ENCODE measurements at regions not wholly inside any gene's neighbourhood (a gene's known extent, or its start where the extent isn't known, plus 50 kb on each side); places are given as distances from the start of the nearest gene placed in this dataset.

DNA sequence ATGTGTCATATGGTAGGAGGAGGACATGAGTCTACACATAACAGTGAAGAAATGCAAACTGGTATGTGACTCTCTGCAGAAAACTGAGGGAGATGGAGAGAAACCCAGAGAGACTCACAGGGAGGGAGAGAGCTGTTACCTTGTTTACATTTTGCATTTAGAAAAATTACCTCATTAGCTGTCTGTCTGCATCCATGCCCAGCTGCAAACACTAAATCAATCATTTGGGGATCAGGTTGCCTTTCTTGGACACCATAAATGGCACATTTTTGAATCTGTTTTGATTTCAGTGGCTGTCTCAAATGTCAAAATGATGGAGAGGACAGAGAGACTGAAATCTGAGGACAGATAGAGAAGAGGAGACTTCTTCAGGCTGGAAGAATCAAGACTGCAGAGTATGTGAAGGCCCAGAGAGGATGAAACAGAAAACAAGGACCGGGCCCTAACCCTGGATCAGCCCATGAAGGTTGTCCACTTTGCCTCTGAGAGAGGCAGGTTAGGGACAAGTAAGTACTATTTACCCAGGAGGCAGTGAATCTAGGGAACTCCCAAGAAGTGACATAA is 92.2 kb downstream of the UNC5CL start:
- DNase-seq (ENCODE audit: low spot score) = no peak

DNA sequence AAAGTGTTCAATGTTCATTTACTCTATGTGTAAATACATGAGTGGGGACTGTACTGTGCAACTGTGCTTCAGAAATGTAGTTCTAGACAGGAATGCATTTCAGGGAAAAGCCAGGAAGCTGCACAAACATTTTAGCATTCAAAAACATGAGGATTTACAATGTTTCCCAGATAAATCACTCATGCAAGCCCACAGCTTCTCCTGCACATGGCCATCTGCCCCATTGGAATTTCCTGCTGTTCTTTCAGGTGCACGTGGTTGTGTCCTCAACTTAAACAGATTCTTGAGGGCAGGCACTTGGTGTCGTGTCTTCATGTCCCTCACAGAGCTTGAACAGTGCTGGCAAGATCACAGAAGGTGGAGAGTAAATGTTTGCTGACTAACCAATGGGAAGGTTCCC is 101.5 kb downstream of the UNC5CL start:
- no peak for DNase-seq (ENCODE audit: low spot score)

DNA sequence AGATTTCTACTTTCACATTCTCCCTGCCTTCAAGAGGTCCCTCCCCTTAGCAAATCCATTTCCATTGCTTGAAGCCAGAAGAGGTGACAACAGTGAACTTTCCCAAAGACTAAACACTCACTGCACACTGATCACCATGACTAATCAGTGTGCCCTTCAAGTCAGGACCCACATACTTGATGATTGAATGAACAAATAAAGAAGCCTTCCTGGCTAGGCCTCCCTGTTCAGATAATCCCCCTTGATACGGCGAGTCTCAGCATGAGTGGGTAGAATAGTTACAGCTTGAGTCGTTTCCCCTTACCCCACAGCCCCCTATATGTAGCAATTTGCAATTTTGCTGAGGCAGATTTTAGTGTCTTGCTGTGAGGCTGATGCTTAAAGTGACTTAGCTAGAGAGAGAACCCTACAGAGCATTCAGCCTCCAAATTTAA is 102.2 kb downstream of the UNC5CL start:
- DNase-seq (ENCODE audit: low spot score) = no peak

DNA sequence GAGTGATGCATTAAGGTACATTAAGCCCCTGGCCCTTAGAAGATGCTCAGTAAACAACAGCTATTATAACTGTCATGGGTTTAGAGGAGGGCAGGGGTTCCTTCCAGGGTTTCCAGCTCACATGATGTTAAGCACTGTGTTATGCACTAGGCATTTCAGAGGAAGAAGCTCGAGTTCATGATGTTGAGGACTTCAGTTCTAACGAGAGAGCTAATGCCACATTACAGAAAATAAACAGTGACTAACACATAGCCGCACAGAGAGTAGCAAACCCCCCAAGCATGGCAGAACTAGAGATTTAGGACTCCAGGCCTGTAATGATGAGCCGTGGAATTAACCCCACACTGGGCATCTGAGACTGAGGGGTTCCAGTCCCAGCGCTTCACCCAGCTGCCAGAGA is 105.2 kb downstream of the UNC5CL start:
- DNase-seq (ENCODE audit: low spot score) = no peak

GRCh38 chr6:40932953-40933352 is 106.1 kb downstream of the UNC5CL start:
- no peak for DNase-seq (ENCODE audit: low spot score)

GRCh38 chr6:40932366-40932765 is 106.7 kb downstream of the UNC5CL start:
- DNase-seq (ENCODE audit: low spot score) = no peak

DNA sequence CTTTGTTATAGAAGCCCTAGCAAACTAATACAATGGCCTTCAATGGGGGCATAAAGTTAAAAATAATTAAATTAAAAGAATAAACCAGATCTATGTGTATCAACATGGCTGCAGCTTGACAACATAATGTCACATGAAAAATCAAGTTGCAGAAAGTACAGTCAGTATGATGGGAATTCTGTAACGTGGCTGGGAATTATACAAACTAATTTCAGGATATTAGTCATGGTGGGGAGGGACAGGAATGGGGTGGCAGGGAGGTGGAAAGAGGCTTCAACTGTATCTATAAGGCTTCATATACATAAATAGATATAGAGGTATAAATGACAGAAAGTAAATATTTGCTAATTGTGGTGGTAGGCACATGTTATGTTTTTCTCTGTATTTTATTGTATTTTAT is 107.1 kb downstream of the UNC5CL start:
- no peak for DNase-seq (ENCODE audit: low spot score)

- DNase-seq (ENCODE audit: low spot score) = no peak
Measured at GRCh38 chr6:40930555-40930954, 108.5 kb downstream of the UNC5CL start.

DNA sequence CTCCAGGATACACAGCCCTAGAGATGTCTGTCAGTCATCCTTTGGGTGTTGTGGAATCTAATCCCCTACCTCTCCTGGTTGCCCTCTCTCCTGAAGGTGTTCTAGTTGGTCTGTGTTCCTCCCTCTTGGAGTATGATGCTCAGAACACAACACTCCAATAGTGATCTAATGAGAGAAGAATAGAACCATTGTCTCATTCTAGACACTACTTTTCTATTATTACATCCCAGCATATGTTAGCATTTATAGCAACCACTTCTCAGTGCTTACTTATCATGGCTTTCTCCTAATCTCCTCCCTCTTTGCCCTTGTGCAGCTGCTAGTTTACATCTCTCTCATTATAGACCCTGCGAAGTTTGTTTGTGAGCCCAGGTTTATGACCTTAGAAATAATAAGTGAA is 109.0 kb downstream of the UNC5CL start:
- DNase-seq (ENCODE audit: low spot score) = no peak

- DNase-seq (ENCODE audit: low spot score) = no peak
Measured at GRCh38 chr6:40929176-40929575, 109.8 kb downstream of the UNC5CL start.

DNA sequence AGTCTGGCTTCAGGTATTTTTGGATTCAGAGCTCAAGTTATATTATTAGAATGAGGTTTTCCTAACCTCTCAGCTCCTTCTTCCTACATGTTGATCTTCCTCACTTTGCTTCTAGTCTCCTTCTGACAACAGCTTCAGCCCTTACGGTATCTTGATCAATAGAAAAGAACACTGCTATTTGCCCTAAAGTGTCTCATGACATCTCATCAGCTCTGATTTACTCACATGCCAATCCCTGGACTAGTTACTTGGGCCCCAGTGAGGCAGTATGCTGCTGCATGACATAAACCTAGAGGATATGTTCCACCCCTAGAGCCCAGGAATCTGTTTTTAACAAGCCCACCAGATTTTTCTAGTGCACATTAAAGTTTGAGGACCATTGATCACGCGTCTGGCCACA is 110.3 kb downstream of the UNC5CL start:
- no peak for DNase-seq (ENCODE audit: low spot score)

DNA sequence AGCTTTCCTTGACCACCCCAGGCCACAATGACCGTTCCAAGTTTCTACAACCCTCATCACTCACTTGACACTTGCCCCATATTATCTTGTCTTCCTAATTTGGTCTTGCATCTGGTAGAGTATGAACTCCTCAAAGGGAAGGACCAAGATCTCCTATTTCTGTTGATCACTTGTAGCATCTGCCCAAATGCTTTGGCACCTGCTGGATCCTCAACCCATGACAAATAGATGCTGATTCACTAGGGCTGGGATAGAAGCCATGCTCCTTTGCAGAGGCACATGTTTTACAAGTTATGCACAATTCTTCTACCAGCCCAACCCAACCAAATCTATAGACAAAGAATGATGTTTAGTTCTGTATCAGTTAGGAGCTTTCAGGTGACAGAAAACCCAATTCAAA is 110.7 kb downstream of the UNC5CL start:
- DNase-seq (ENCODE audit: low spot score) = no peak

GRCh38 chr6:40925341-40925740 is 113.7 kb downstream of the UNC5CL start:
- no peak for DNase-seq (ENCODE audit: low spot score)

DNA sequence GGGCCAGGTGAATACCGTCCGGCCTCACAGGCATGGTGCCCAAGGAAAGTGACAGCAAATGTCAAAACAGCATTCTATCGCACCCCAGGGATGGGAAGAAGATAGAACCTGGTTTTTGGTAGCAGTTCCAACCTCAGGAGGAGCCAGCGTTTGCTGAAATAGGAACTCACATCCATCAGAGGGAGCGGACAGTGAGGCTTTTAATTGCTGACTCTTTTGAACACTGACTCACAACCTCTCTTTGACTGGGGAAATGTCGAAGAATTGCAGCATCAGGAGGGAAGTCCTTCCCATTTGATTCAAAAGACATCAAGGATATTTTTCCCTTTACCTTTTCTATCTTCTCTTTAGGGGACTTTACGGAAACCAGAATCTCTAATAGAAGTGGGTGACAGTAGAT is 114.2 kb downstream of the UNC5CL start:
- DNase-seq (ENCODE audit: low spot score) = no peak

DNA sequence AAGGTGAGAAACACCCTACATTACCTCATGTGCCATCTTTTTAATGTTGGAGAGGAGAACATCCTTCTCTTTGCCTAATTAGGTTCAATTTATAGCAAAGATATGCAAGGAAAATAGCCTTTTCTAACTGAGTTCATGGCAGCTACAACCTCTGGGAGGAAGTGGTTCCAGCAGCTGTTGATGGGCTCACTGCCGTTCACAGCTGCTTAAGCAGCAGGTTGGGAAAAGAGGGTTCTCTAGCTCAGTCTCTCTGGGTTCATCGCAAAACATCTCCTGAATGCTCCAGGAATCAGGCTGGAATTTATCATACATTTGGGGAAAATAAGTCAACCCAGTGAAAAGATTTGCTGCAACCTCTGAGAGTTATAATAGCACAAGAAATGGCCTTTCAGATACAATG is 115.1 kb downstream of the UNC5CL start:
- no peak for DNase-seq (ENCODE audit: low spot score)

DNA sequence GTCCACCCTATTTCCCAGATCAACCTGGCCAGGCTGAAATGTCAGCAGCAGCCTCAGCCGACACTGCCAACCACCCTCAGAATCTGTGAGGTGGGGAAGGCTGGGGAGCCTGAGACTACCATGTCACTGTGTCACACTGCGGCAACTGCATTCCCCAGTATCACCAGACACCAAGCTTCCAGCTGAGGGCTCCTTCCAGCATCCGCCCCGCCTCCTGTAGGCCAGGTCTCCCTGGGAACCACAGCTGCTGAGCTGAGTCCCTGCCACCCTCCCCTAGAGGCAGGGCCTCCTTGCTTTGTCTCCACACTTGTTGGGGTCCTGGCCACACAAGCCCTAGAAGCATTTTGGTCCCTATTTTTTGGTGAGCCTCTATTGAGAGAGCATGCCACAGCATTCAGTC is 115.7 kb downstream of the UNC5CL start:
- DNase-seq (ENCODE audit: low spot score) = no peak

DNA sequence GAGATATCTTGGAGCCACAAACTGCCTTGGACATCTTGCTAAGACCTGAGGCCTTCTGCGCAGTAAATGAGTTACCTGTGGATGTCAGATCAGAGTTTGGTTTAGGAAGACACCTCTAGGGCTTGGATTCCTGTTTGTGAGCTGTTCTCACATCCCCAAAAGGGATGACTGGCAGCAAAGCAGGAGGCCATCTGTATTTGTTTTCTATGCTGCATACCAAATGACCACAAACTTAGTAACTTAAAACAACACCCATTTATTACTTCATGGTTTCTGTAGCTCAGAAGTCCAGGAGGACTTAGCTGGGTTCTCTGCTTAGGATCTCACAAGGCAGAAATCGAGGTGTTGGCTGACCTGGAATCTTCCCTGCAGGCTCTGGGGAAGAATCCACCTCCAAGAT is 116.7 kb downstream of the UNC5CL start:
- no peak for DNase-seq (ENCODE audit: low spot score)

DNA sequence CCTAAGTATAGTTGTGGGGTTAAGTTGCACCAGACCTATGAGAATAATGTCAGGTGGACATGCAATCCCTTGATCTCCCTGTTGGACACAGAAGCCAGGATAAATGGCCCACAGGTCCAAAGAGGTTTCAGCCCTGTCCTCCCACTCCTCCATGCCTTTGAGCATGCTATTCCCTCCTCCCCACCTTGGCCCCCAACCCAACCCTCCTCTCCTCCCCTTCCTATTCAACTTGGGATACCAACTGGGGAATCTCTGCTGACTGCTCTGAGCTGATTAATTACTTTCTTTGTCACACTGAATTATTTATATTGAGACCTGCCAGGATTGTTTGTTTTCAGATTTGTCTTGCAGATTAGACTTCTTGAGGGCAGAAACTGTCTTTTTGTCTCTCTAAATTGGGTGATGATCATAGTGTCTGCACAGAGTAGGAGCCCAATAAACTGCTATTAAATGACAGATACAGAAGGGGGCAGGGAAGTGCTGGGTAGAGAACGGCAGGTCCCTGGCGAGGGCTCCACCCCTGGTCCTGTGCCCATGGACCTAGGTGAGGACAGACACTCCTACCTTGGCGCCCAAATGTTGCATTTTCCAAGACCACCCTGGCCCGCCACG is 120.9 kb downstream of the UNC5CL start:
- DNase-seq (ENCODE audit: low spot score) = no peak

GRCh38 chr6:40917603-40918002 is 121.4 kb downstream of the UNC5CL start:
- no peak for DNase-seq (ENCODE audit: low spot score)

- no peak for DNase-seq (ENCODE audit: low spot score)
Measured at GRCh38 chr6:40916845-40917244, 122.2 kb downstream of the UNC5CL start.

DNA sequence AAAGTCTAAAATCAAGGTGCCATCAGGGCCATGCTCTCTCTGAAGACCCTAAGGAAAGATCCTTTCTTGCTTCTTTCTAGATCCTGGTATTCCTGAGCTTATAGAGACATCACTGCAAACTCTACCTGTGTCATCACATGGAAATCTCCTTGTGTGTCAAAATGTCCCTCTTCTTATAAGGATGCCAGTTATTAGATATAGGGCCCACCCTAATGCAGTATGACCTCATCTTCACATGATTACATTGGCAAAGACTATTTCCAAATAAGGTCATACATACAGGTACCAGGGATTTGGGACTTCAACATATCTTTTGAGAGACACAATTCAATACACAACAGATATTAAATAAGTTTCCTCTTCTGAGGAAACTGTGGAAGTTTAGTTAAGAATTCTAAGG is 123.9 kb downstream of the UNC5CL start:
- no peak for DNase-seq (ENCODE audit: low spot score)

- DNase-seq (ENCODE audit: low spot score) = no peak
Measured at GRCh38 chr6:40914005-40914404, 125.0 kb downstream of the UNC5CL start.

GRCh38 chr6:40912158-40912946 is 126.7 kb downstream of the UNC5CL start:
- peak; percentile 67 for DNase-seq (ENCODE audit: low spot score)

All from mucosa of gallbladder (tissue), 1 donor.